ENCODE measurements at regions not wholly inside any gene's neighbourhood (a gene's known extent, or its start where the extent isn't known, plus 50 kb on each side); places are given as distances from the start of the nearest gene placed in this dataset.

DNA sequence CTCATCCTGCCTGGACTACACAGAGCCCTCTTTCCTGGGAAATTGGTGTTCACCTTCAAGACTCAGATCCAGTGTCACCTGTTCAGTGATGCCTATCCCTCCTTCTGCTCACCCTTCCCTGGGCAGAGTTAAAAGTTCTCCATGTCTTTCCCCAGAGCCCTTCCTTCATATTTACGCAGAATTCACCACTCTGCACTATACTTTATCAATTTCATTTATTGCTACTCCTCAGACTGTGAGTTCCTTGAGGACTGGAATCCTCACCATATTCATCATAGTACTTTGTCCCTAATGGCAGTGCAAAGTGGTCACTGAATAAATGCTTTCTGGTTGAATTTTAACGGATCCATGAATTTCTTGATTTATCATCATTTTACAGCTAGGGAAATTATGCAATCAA, 300.0 kb downstream of the CHRM3 start:
- no peak for DNase-seq

DNA sequence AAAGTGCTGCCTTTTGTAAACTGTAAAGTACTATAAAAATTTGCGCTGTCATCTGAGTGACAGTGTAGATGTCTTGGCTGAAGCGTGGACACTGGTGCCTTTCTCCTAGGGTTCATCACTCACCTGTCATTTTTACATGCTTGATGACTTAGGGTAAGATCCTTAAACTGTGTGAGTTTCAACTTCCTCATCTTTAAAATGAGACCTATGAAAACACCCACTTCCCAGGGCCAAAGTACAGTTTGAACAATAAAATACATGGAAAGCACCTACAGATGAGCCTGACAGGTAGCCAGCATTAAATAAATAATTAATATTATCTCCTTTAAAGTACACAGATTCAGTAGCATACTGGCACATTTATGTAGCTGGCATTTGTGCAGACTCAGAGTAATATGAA, 309.9 kb downstream of the CHRM3 start:
- no peak for DNase-seq

DNA sequence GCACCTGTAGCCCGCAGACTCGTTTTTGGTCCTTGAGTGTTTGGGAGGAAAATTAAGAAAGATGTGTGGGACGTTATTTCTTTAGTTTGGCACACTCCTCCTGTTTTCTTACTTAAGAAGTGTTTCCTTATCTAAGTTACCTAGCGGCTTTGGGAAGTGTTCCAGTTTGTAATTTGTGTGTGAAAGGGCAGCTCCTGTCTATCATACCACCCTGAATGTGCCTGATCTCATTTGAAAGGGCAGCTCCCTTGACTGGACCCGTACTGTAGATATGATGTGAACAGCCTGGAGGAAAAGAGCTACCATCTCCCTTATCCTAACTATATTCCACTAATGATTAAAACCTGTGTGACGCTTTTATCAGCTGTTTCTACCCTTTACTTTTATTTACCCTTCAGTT, 314.3 kb downstream of the CHRM3 start:
- DNase-seq: no peak

DNA sequence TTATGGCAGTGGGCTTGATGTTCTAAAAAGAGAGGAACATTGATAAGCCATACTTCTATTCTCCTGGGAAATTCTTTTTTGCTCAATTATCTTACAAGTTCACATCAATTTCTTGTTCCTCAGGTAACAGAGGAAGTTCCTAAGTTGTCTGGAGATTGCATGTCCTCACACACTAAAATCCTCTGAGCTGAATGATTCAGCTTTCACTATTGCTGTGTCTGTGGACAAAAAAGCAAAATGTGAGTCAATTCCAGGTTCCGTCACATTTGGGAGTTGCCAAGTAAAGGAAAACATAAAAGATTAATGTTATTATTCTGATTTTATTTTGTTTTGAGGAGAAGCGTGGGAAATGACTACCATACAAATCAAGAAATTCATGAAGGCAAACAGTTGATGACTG, 316.7 kb downstream of the CHRM3 start:
- no peak for DNase-seq

GRCh38 chr1:239706245-239706892, 320.0 kb downstream of the CHRM3 start:
- DNase-seq: no peak

DNA sequence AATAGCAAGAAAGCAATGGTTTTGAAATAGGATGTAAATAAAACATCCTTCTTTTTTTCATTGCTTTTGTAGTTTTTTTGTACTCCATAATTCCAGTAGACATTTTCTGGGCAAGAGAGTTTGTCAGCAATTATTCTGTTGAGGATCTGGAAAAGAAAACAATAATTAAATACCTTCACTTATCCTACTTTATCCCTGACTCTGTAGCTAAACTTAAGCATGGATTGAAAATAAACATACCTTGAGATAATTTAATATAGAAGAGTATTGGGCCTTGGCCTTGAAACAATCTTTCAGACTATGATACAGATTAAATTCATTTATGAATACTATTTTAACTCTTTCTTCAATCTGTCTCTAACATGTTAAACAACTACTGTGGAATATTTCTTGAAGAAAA, 321.2 kb downstream of the CHRM3 start:
- DNase-seq: no peak

GRCh38 chr1:239708622-239709021, 322.3 kb downstream of the CHRM3 start:
- DNase-seq: no peak

GRCh38 chr1:239711768-239712167, 325.4 kb downstream of the CHRM3 start:
- DNase-seq: no peak

GRCh38 chr1:239717097-239717917, 330.9 kb downstream of the CHRM3 start:
- no peak for DNase-seq

DNA sequence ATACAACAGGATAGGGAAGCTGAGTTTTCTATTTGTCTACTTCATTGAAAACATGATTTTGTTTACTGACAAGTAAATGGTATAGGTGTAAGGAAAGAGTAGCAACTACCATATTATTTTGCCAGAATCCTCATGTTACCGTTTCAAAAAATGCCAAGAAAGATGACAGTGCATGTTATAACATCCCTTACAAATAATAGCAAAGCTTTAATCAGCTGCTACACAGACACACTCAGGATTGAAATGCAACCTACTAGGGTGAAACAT, 331.5 kb downstream of the CHRM3 start:
- no peak for DNase-seq

DNA sequence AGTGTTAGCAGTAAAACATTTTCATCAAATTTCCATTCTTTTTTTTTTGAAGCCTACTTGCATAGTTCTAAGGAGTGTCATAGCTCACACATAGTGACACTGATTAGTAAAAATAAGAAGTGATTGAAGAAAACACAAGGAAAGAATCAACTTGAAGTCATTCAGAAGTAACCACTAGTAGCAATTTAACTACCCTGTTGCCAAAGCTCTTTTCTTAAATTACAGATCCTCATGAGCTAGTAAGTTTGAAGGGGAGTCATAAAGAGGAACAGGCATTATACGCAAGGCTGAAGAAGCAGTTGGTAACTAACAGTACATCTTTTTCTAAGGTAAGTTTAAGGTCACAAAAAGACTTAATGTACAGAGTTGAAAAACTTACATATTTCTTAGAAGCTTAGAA, 332.2 kb downstream of the CHRM3 start:
- no peak for DNase-seq

DNA sequence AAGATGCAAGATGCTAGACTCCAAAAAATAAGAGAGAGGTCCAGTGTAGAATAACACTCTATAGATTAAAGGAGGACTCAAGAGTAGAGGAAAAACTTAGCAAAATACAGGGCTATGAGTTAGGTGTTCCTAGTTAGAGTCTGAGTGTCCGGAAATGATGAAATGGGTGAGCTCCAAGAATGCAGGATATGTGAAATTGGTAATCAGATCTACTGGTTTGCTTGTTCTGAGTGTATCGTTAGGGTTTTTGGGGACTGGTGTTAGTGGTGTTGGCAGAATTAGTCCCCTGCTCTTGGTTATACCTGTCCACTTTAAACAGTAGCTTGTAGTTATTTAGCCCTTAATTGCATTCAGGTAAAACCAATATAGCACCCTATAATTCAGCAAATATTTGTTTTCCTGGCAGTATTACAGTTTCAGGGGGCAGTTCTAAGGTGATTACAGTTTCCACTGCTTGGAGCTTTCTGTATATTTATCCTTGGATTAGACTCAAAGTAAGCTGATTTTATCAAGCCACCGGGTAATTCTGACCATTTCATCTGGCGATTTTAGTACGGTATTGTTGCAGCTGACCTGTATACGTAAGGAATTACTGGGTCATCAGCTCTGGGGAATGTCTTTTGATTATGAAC, 332.7 kb downstream of the CHRM3 start:
- DNase-seq: no peak

- no peak for DNase-seq
Measured at GRCh38 chr1:239719642-239720258, 333.4 kb downstream of the CHRM3 start.

DNA sequence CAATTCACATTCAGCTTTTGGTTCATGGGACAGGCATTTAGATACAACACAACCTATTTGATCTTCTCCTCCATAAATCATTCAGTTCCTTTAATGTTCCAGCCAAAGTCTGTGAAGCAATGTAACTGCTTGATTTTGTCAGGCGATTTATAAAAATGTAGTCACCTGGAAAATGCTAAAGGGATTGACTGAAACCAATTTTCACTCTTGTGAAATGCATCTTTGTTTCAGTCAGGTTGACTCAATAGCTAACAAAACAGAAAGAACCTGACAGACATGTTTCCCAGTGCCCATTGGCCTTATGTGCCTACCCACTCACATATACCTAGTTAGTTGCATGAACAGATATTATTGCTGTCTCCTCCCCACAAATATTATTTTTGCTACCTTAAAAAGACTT, 335.7 kb downstream of the CHRM3 start:
- DNase-seq: no peak

- no peak for DNase-seq
Measured at GRCh38 chr1:239723776-239724367, 337.5 kb downstream of the CHRM3 start.

GRCh38 chr1:239725371-239725770, 339.0 kb downstream of the CHRM3 start:
- no peak for DNase-seq

GRCh38 chr1:239725933-239726332, 339.6 kb downstream of the CHRM3 start:
- DNase-seq: no peak

DNA sequence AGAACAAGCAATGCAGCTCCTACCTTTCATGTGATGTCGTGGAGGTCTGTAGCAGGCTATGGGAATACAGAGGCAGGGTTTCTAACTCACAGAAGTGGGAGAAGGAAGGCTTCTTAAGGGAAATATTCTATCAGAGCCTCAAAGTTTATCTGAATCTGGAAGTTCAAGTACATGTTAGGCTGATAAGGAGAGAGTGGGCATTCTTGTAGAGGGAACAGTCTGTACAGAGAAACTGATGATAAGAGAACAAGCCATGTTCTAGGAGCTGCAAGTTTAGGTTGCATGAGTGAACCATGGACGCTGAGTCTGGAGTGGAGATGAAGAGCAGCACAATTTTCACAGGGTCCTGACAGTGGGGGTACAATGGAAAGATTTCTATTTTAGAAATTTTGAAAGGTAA, 344.0 kb downstream of the CHRM3 start:
- DNase-seq: no peak

DNA sequence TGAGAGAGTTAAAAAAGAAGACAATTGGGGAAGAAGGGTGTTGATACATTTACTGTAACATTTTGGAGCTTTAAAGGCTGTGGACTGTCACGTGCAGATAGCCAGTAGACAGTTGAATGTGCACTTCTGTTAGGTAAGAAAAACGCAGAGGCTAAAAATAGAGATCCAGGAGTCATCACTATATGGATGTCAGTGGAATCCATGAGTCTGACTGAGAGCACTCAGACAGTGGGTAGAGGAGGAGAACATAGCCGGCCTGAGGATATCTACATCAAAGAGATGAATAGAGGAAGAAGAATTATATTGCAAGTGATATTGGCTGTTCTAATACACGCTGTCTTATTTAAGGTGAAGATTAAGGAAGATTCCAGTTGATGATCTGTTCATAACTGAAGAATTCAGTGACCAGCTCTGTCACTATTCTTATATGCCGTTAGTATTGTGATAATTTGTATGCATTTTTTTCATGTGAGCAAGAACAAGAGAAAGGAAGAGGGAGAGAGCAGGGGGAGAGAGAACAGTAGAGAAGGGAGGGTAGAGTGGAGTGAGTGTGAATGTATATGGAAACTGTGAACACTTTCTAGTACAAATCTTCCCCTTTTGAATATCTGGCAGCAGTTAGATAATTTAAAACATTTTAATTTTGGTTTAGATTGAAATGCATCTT, 344.8 kb downstream of the CHRM3 start:
- DNase-seq: no peak

GRCh38 chr1:239732770-239733169, 346.4 kb downstream of the CHRM3 start:
- DNase-seq: no peak

DNA sequence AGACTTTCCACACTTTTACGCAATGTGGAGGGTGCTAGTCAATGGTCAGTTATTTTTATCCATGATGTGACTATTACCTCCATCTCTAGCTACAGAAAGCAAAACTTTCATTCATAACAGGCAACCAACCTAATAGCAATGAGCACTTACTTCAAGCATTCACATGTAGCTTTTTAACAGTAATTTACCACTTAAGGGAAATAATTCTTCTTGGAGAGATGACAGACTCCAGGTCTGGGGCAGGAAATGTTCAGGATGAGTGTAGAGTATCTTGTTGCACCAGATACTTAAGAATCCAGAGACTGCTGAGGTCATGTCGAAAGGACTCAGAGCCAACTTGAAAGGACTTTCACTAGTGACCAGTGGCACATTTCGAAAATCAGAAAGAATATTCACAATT, 347.6 kb downstream of the CHRM3 start:
- DNase-seq: no peak

DNA sequence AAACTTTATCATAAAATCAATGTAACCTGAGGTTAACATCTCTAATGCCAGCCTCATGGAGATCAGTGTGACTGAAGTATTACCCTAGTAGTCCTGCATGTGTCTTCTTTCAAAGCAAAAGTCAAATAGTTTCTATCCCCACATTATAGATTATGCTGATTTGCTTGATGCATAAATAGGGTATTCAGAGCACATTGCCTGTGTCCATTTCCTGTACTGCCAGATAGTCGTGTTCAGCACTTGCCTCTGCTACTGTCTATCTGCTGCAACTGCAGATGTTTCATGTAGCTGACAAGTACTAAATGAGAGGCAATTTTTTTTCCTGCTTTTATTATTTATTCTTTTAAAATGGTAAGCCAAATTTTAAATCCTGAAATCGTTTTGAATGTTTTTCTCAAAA, 348.7 kb downstream of the CHRM3 start:
- DNase-seq: no peak

- no peak for DNase-seq
Measured at GRCh38 chr1:239736479-239736878, 350.1 kb downstream of the CHRM3 start.
